Trophoblast cell (in vitro differentiated cells and primary cell): ENCODE measurements at regions not wholly inside any gene's neighbourhood (a gene's known extent, or its start where the extent isn't known, plus 50 kb on each side); places are given as distances from the start of the nearest gene placed in this dataset.

ENCODE experiments used
- DNase-seq, 2 donors: peaks; one replicate each; pipeline ENCODE4 v3.0.0-alpha.2; 2016
- H2AFZ ChIP-seq: 2 replicates; pipeline ENCODE4 v1.6.1; 2013; ENCODE audit warnings: low read length, moderate library complexity, mild to moderate bottlenecking; ENCODE audit not compliant: insufficient read depth, poor library complexity
- H2AK5ac ChIP-seq: 2 replicates; pipeline ENCODE4 v1.6.1; 2013; ENCODE audit warnings: mild to moderate bottlenecking, low read length
- H2BK120ac ChIP-seq: 2 replicates; pipeline ENCODE4 v1.6.1; 2013; ENCODE audit warnings: low read length, mild to moderate bottlenecking, moderate library complexity; ENCODE audit not compliant: insufficient read depth, poor library complexity
- H2BK12ac ChIP-seq: 2 replicates; pipeline ENCODE4 v1.6.1; 2013; ENCODE audit warnings: mild to moderate bottlenecking, low read length, moderate library complexity
- H2BK5ac ChIP-seq: 2 replicates; pipeline ENCODE4 v1.6.1; 2013; ENCODE audit warnings: low read length, low read depth, moderate library complexity, mild to moderate bottlenecking; ENCODE audit not compliant: poor library complexity
- H3K14ac ChIP-seq: 2 replicates; pipeline ENCODE4 v1.6.1; 2013; ENCODE audit warnings: mild to moderate bottlenecking, low read length
- H3K18ac ChIP-seq: 2 replicates; pipeline ENCODE4 v1.6.1; 2013; ENCODE audit warnings: mild to moderate bottlenecking, low read length
- H3K23ac ChIP-seq: 2 replicates; pipeline ENCODE4 v1.6.1; 2013; ENCODE audit warnings: low read length
- H3K27ac ChIP-seq: 2 replicates; pipeline ENCODE4 v1.5.1; 2013; ENCODE audit warnings: low read depth, mild to moderate bottlenecking, inconsistent platforms, low read length, moderate library complexity
- H3K27me3 ChIP-seq: 2 replicates; pipeline ENCODE4 v1.6.1; 2013; ENCODE audit warnings: inconsistent platforms, mild to moderate bottlenecking, low read length, moderate library complexity; ENCODE audit not compliant: insufficient read depth
- H3K36me3 ChIP-seq, 2 experiments: 1 replicate in 1 of 2; 2 replicates in 1 of 2; pipeline ENCODE4 v1.6.1; 2013; ENCODE audit warnings: low read length in 2 of 2, mild to moderate bottlenecking in 2 of 2, moderate library complexity in 1 of 2; ENCODE audit not compliant: insufficient read depth in 2 of 2, control insufficient read depth in 1 of 2
- H3K4ac ChIP-seq: 2 replicates; pipeline ENCODE4 v1.6.1; 2013; ENCODE audit warnings: low read depth, mild to moderate bottlenecking, low read length, moderate library complexity
- H3K4me1 ChIP-seq, 2 experiments: 1 replicate in 1 of 2; 2 replicates in 1 of 2; pipeline ENCODE4 v1.6.1; 2013; ENCODE audit warnings: low read length in 2 of 2, mild to moderate bottlenecking in 2 of 2, moderate library complexity in 1 of 2; ENCODE audit not compliant: insufficient read depth in 2 of 2, control insufficient read depth in 1 of 2
- H3K4me2 ChIP-seq: 2 replicates; pipeline ENCODE4 v1.6.1; 2013; ENCODE audit warnings: inconsistent platforms, mild to moderate bottlenecking, low read length, moderate library complexity
- H3K4me3 ChIP-seq: 2 replicates; pipeline ENCODE4 v1.5.1; 2013; ENCODE audit warnings: mild to moderate bottlenecking, low read depth, low read length, inconsistent platforms
- H3K79me1 ChIP-seq: one replicate; pipeline ENCODE4 v1.6.1; 2013; ENCODE audit warnings: low read length
- H3K79me2 ChIP-seq: 2 replicates; pipeline ENCODE4 v1.6.1; 2013; ENCODE audit warnings: low read length, mild to moderate bottlenecking; ENCODE audit not compliant: control insufficient read depth, insufficient read depth, poor library complexity
- H3K9ac ChIP-seq: 2 replicates; pipeline ENCODE4 v1.6.1; 2013; ENCODE audit warnings: mild to moderate bottlenecking, low read length
- H3K9me3 ChIP-seq: 2 replicates; pipeline ENCODE4 v1.6.1; 2013; ENCODE audit warnings: low read depth, mild to moderate bottlenecking, control low read depth, inconsistent platforms, low read length; ENCODE audit not compliant: insufficient read depth
- H4K12ac ChIP-seq: 2 replicates; pipeline ENCODE4 v1.6.1; 2013; ENCODE audit warnings: low read depth, mild to moderate bottlenecking, low read length, moderate library complexity
- H4K8ac ChIP-seq: 2 replicates; pipeline ENCODE4 v1.6.1; 2013; ENCODE audit warnings: low read depth, mild to moderate bottlenecking, low read length, moderate library complexity
- H4K91ac ChIP-seq: one replicate; pipeline ENCODE4 v1.6.1; 2013; ENCODE audit warnings: low read depth, mild to moderate bottlenecking, low read length, moderate library complexity
- WGBS: extraction: QIAGEN DNeasy Blood & Tissue Kit; methylation state at CpG from one replicate; pipeline ENCODE4 v1.1.7; 2013; ENCODE audit warnings: missing lambda C conversion rate; ENCODE audit not compliant: insufficient read length, insufficient coverage; ENCODE audit errors: extremely low coverage; 5-methylcytosine and 5-hydroxymethylcytosine counted together

DNA sequence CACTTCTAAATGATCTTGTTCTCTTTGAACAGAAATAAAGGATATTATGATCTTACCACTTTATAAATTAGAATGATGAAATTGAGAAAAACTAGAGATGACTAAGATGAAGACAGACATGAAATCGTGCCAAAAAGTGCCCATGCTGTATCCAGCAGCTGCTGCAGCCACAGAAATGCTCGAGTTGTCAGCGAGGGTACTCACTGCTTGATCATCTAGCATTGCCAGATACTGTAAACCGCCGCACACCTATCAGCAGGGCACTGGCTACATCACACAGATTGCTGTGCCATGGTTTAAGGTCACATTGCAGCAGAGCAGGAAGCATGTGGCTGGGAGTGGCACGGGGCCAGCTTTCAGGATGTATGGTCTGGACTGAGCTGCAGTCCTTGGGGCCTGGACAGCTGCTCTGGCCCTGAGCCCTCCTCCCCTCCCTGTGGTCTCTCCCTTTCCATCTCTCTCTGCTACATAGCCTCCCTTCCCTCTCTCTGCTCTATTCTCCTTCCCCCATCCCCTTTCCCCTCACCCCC lies 51.0 kb upstream of the SEPTIN5 start:
- no peak for DNase-seq
- no peak overlapping the region for H3K9ac ChIP-seq
- H3K36me3 ChIP-seq = no peaks in the 10 kb centered on the region
- WGBS = no CpG with 5 or more reads among the region's 6 CpGs
- H4K91ac ChIP-seq = no peak overlapping the region
- no peak overlapping the region for H3K4ac ChIP-seq
- no peak overlapping the region for H3K4me3 ChIP-seq
- peaks cover 2% of the 10 kb centered on the region for H3K9me3 ChIP-seq
- H3K79me2 ChIP-seq = no peaks in the 10 kb centered on the region
- H3K23ac ChIP-seq = no peak overlapping the region
- H2BK12ac ChIP-seq = no peak overlapping the region
- H2AK5ac ChIP-seq = no peak overlapping the region
- no peak overlapping the region for H4K8ac ChIP-seq
- no peak overlapping the region for H2BK120ac ChIP-seq
- H4K12ac ChIP-seq = no peak overlapping the region
- no peak overlapping the region for H2AFZ ChIP-seq
- no peaks in the 10 kb centered on the region for H3K4me1 ChIP-seq
- no peak overlapping the region for H3K18ac ChIP-seq
- no peak overlapping the region for H3K27ac ChIP-seq
- no peak overlapping the region for H3K4me2 ChIP-seq
- no peaks in the 10 kb centered on the region for H3K27me3 ChIP-seq
- no peak overlapping the region for H2BK5ac ChIP-seq
- no peaks in the 10 kb centered on the region for H3K79me1 ChIP-seq
- no peak overlapping the region for H3K14ac ChIP-seq

DNA sequence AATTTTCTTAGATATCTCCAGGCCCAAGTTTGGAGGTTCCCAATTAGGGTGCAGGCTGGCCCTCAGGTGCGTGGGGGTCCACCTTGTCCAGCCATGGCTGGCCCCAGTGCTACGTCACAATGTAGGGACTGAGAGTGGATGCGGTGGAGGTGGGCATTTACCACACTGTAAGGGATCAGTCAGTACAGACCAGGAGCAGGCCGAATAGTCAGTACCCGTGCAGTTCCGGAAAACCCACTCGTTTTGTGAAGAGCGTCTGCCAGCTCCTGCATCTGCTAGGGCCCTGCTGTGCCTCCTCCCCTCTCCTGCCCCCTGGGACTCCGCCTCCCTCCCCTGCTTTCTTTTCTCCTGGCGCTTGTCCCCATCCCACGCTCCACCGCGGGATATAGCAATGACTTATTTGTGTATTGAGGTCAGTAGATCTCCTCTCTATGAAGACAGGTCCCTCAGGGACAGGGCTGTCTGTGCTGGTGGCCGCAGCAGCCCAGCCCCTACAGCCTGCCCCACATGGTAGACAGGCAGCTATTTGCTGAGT lies 50.4 kb upstream of the SEPTIN5 start:
- H3K4me1 ChIP-seq = no peaks in the 10 kb centered on the region
- H3K27me3 ChIP-seq = no peaks in the 10 kb centered on the region
- H3K79me1 ChIP-seq = no peaks in the 10 kb centered on the region
- no peak overlapping the region for H2AFZ ChIP-seq
- no peak overlapping the region for H4K91ac ChIP-seq
- no peak overlapping the region for H3K27ac ChIP-seq
- H3K4ac ChIP-seq = no peak overlapping the region
- H3K9ac ChIP-seq = no peak overlapping the region
- no peaks in the 10 kb centered on the region for H3K36me3 ChIP-seq
- no peak overlapping the region for H3K4me3 ChIP-seq
- no peak overlapping the region for H2BK120ac ChIP-seq
- H3K14ac ChIP-seq = no peak overlapping the region
- no peak overlapping the region for H4K8ac ChIP-seq
- H2AK5ac ChIP-seq = no peak overlapping the region
- H3K23ac ChIP-seq = no peak overlapping the region
- no CpG with 5 or more reads among the region's 14 CpGs for WGBS
- no peak overlapping the region for H3K18ac ChIP-seq
- no peak overlapping the region for H3K4me2 ChIP-seq
- H4K12ac ChIP-seq = no peak overlapping the region
- no peaks in the 10 kb centered on the region for H3K79me2 ChIP-seq
- no peak for DNase-seq
- H3K9me3 ChIP-seq = no peaks in the 10 kb centered on the region
- no peak overlapping the region for H2BK5ac ChIP-seq
- H2BK12ac ChIP-seq = no peak overlapping the region

DNA sequence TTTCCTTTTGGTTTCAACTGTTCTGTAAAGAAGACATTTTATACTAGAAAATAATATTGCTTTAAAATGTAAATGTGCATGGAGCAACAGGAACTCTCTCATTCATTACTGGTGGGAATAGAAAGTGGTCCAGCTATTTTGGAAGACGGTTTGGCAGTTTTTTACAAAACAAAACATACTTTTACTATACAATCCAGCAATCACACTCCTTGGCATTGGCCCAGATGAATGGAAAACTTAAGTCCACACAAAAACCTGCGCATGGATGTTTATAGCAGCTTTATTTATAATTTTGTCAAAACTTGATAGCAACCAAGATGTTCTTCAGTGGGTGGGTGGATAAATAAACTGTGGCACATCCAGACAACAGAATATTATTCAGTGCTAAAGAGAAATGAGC lies 49.9 kb upstream of the SEPTIN5 start:
- no peak overlapping the region for H3K27ac ChIP-seq
- H3K18ac ChIP-seq = no peak overlapping the region
- no CpG with 5 or more reads among the region's 2 CpGs for WGBS
- no peak overlapping the region for H3K4me3 ChIP-seq
- no peak overlapping the region for H2AFZ ChIP-seq
- no peaks in the 10 kb centered on the region for H3K9me3 ChIP-seq
- H3K23ac ChIP-seq = no peak overlapping the region
- no peak overlapping the region for H2AK5ac ChIP-seq
- no peaks in the 10 kb centered on the region for H3K4me1 ChIP-seq
- no peak overlapping the region for H3K4ac ChIP-seq
- H4K12ac ChIP-seq = no peak overlapping the region
- H2BK120ac ChIP-seq = no peak overlapping the region
- no peak for DNase-seq
- H4K91ac ChIP-seq = no peak overlapping the region
- H2BK5ac ChIP-seq = no peak overlapping the region
- no peak overlapping the region for H4K8ac ChIP-seq
- H3K36me3 ChIP-seq = no peaks in the 10 kb centered on the region
- no peak overlapping the region for H3K4me2 ChIP-seq
- H3K27me3 ChIP-seq = no peaks in the 10 kb centered on the region
- H2BK12ac ChIP-seq = no peak overlapping the region
- no peak overlapping the region for H3K9ac ChIP-seq
- no peaks in the 10 kb centered on the region for H3K79me2 ChIP-seq
- no peaks in the 10 kb centered on the region for H3K79me1 ChIP-seq
- H3K14ac ChIP-seq = no peak overlapping the region
